OCI-LY3 (cell line): ENCODE measurements at regions not wholly inside any gene's neighbourhood (a gene's known extent, or its start where the extent isn't known, plus 50 kb on each side); places are given as distances from the start of the nearest gene placed in this dataset.

Source experiments
- H2AFZ ChIP-seq: fragments of 200-600, 300-600 bp; shearing (Covaris generic); 2 replicates; pipeline ENCODE4 v1.6.0; 2014; ENCODE audit warnings: antibody characterized with exemption, low read depth, low read length
- H3K27ac ChIP-seq: fragments of 200-600, 300-600 bp; sonication (generic); 2 replicates; pipeline ENCODE4 v1.5.1; 2014; ENCODE audit warnings: mild to moderate bottlenecking, low read length, moderate library complexity, mixed read lengths
- H3K27me3 ChIP-seq: fragments of 200-600, 300-600 bp; sonication (generic); 2 replicates; pipeline ENCODE4 v1.6.1; 2014; ENCODE audit warnings: low read depth, low read length, mixed read lengths
- H3K36me3 ChIP-seq: fragments of 200-600, 300-600 bp; sonication (generic); replicated peaks from 2 replicates; pipeline ENCODE3; 2014; ENCODE audit warnings: low read depth, low read length, mixed read lengths
- H3K4me1 ChIP-seq: fragments of 300-600, 200-600 bp; sonication (generic); 2 replicates; pipeline ENCODE4 v1.6.1; 2014; ENCODE audit warnings: low read length, mixed read lengths
- H3K4me2 ChIP-seq: fragments of 200-600, 300-600 bp; sonication (generic); 2 replicates; pipeline ENCODE4 v1.6.1; 2014; ENCODE audit warnings: low read length, mixed read lengths
- H3K4me3 ChIP-seq: fragments of 300-600, 200-600 bp; sonication (generic); 2 replicates; pipeline ENCODE4 v1.5.1; 2014; ENCODE audit warnings: antibody characterized with exemption, mild to moderate bottlenecking, low read length, moderate library complexity
- H3K79me2 ChIP-seq: fragments of 300-600, 200-600 bp; shearing (Covaris generic); 2 replicates; pipeline ENCODE4 v1.6.1; 2014; ENCODE audit warnings: mild to moderate bottlenecking, low read length, mixed read lengths
- H3K9ac ChIP-seq: fragments of 300-600, 200-600 bp; shearing (Covaris generic); 2 replicates; pipeline ENCODE4 v1.6.0; 2014; ENCODE audit warnings: mild to moderate bottlenecking, low read length, moderate library complexity
- H3K9me3 ChIP-seq: fragments of 200-600, 300-600 bp; shearing (Covaris generic); 2 replicates; pipeline ENCODE4 v1.6.1; 2014; ENCODE audit warnings: low read length, mixed read lengths; ENCODE audit not compliant: insufficient read depth
- H4K20me1 ChIP-seq: fragments of 200-600, 300-600 bp; sonication (generic); 2 replicates; pipeline ENCODE4 v1.6.1; 2016; ENCODE audit warnings: low read length, mixed read lengths; ENCODE audit not compliant: insufficient read depth
- CTCF ChIP-seq: fragments of 200-600, 300-600 bp; sonication (generic); IDR thresholded peaks from 2 replicates; pipeline ENCODE4 v1.5.1; 2014; ENCODE audit warnings: antibody characterized with exemption, low read length, low read depth
- EZH2phosphoT487 ChIP-seq: fragments of 200-600 bp; shearing (Covaris generic); IDR thresholded peaks from 2 replicates; pipeline ENCODE4 v1.6.1; 2018; ENCODE audit warnings: antibody characterized with exemption, mixed run types, low read depth

GRCh38 chr2:7730449-7730848, 813.2 kb downstream of the RNF144A start:
- no peaks in the 10 kb centered on the region for H4K20me1 ChIP-seq
- no peaks in the 10 kb centered on the region for H3K79me2 ChIP-seq
- no peaks in the 10 kb centered on the region for H3K36me3 ChIP-seq
- H3K4me2 ChIP-seq = no peak overlapping the region
- no peak overlapping the region for H3K27ac ChIP-seq
- peaks cover 5% of the 10 kb centered on the region for H3K4me1 ChIP-seq
- TF ChIP-seq CTCF (no peak), EZH2phosphoT487 (no peak)
- no peak overlapping the region for H2AFZ ChIP-seq
- H3K9me3 ChIP-seq = no peaks in the 10 kb centered on the region
- 0 out of 2 replicates have a peak, but pooled peaks cover 4% of the 10 kb centered on the region for H3K27me3 ChIP-seq
- no peak overlapping the region for H3K4me3 ChIP-seq
- no peak overlapping the region for H3K9ac ChIP-seq

- H2AFZ ChIP-seq = no peak overlapping the region
- no peak overlapping the region for H3K9ac ChIP-seq
- H3K27me3 ChIP-seq = 0 out of 2 replicates have a peak, but pooled peaks cover 4% of the 10 kb centered on the region
- no peaks in the 10 kb centered on the region for H4K20me1 ChIP-seq
- no peaks in the 10 kb centered on the region for H3K79me2 ChIP-seq
- H3K4me2 ChIP-seq = no peak overlapping the region
- H3K4me3 ChIP-seq = no peak overlapping the region
- H3K27ac ChIP-seq = no peak overlapping the region
- H3K4me1 ChIP-seq = no peaks in the 10 kb centered on the region
- no peaks in the 10 kb centered on the region for H3K9me3 ChIP-seq
- no peaks in the 10 kb centered on the region for H3K36me3 ChIP-seq
- no peak for TF ChIP-seq CTCF
- no peak for TF ChIP-seq EZH2phosphoT487
Measured at GRCh38 chr2:7730990-7731389, 813.8 kb downstream of the RNF144A start.

GRCh38 chr2:7732497-7732896, 815.3 kb downstream of the RNF144A start:
- no peaks in the 10 kb centered on the region for H3K27me3 ChIP-seq
- H3K9ac ChIP-seq = no peak overlapping the region
- no peaks in the 10 kb centered on the region for H3K79me2 ChIP-seq
- H3K27ac ChIP-seq = no peak overlapping the region
- no peak overlapping the region for H3K4me2 ChIP-seq
- no peaks in the 10 kb centered on the region for H3K36me3 ChIP-seq
- no peaks in the 10 kb centered on the region for H4K20me1 ChIP-seq
- no peak for TF ChIP-seq EZH2phosphoT487
- TF ChIP-seq CTCF = no peak
- no peaks in the 10 kb centered on the region for H3K9me3 ChIP-seq
- H3K4me3 ChIP-seq = no peak overlapping the region
- no peaks in the 10 kb centered on the region for H3K4me1 ChIP-seq
- H2AFZ ChIP-seq = no peak overlapping the region

- H3K79me2 ChIP-seq = no peaks in the 10 kb centered on the region
- H3K4me2 ChIP-seq = no peak overlapping the region
- no peaks in the 10 kb centered on the region for H3K36me3 ChIP-seq
- H3K4me1 ChIP-seq = no peaks in the 10 kb centered on the region
- no peak overlapping the region for H3K4me3 ChIP-seq
- H3K27me3 ChIP-seq = no peaks in the 10 kb centered on the region
- no peak overlapping the region for H2AFZ ChIP-seq
- H3K9me3 ChIP-seq = no peaks in the 10 kb centered on the region
- no peaks in the 10 kb centered on the region for H4K20me1 ChIP-seq
- H3K9ac ChIP-seq = no peak overlapping the region
- TF ChIP-seq CTCF (no peak), EZH2phosphoT487 (no peak)
- no peak overlapping the region for H3K27ac ChIP-seq
Measured at GRCh38 chr2:7736646-7737305, 819.6 kb downstream of the RNF144A start.
